DOHH2 (cell line): ENCODE measurements at regions not wholly inside any gene's neighbourhood (a gene's known extent, or its start where the extent isn't known, plus 50 kb on each side); places are given as distances from the start of the nearest gene placed in this dataset.

Experiments used
- CTCF ChIP-seq: fragments of 200-600 bp; sonication (generic); IDR thresholded peaks from one replicate; pipeline ENCODE4 v1.5.1; 2014; ENCODE audit warnings: antibody characterized with exemption, mild to moderate bottlenecking, low read depth, low read length; ENCODE audit not compliant: poor library complexity, severe bottlenecking
- EZH2phosphoT487 ChIP-seq: fragments of 200-600 bp; sonication (generic); IDR thresholded peaks from 2 replicates; pipeline ENCODE4 v1.6.1; 2017; ENCODE audit warnings: borderline replicate concordance, mild to moderate bottlenecking, antibody characterized with exemption, low read length, moderate library complexity, mixed read lengths

GRCh38 chr4:112093636-112094202 is 51.5 kb upstream of the FAM241A start:
- no peak for TF ChIP-seq CTCF
- TF ChIP-seq EZH2phosphoT487: no peak
